ENCODE measurements at regions not wholly inside any gene's neighbourhood (a gene's known extent, or its start where the extent isn't known, plus 50 kb on each side); places are given as distances from the start of the nearest gene placed in this dataset.
A peak's percentile ranks its signal among the peaks of the same experiment; 100 is the strongest.
"Not testable (repeated sequence)": the region's sequence is repeated elsewhere in the genome, so short reads cannot be mapped to it uniquely, and the experiment has no call there.

DNA sequence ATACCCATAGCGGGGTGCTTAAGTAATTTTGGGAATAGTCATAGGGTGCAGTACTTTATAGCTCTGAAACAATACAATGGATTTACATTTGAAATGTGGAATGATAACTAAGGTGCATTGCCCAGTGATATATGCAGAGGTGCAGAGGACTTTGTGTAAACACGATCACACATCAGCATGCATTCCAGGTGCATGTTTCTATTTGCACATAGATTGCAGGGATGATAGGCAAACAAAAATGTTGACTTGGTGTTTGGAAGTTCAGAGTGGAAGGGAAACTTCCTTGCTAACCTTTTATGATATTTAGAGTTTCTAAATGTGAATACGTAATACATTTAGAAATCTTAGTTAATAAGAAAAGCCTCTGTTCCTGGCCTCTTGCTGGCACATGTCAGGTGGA lies 941.5 kb downstream of the TUBA3C start:
- DNase-seq (ENCODE audit: low read depth): not testable (repeated sequence)

DNA sequence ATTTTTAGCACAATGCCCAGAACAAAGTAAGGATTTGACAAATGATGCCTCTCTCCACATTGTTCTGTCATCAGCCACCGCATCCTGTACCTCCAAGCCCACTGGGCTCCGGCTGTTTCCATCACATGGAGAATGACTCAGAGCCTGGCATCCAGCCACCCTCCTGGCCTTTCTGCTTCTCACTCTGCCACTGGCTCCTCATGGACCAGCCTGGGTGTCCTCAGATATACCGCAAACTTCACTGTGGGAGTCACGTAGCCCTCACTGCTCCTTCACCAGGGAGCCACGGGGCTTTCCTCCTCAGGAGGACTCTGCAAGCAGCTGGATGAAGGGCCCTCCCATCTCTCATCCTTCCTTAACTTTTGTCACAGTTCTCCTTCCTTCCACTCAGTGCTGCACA lies 943.0 kb downstream of the TUBA3C start:
- not testable (repeated sequence) for DNase-seq (ENCODE audit: low read depth)

DNA sequence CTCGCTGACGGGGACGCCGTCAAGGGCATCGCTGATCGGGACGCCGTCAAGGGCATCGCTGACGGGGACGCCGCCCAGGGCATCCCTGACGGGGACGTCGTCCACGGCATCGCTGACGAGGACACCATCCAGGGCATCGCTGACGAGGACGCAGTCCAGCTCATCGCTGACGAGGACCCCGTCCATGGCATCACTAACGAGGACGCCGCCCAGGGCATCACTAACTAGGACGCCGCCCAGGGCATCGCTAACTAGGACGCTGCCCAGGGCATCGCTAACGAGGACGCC lies 945.2 kb downstream of the TUBA3C start:
- no peak for DNase-seq (ENCODE audit: low read depth)

DNA sequence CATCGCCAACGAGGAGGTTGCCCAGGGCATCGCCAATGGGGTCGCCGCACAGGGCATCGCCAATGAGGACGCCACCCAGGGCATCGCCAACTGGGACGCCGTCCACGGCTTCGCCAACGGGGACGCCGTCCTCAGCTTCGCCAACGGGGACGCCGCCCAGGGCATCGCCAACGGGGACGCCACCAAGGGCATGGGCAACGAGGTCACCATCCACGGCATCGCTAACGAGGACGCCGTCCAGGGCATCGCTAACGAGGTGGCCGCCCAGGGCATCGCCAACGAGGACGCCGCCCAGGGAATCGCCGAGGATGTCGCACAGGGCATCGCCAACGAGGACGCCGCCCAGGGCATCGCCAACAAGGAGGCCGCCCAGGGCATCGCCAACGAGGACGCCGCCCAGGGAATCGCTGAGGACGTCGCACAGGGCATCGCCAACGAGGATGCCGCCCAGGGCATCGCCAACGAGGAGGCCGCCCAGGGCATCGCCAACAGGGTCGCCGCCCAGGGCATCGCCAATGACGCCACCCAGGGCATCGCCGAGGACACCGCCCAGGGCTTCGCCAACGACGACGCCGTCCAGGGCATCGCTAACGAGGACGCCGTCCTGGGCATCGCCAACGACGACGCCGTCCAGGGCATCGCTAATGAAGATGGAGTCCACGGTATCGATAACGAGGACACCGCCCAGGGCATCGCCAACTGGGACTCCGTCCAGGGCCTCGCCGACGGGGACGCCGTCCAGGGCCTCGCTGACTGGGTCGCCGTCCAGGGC lies 945.7 kb downstream of the TUBA3C start:
- DNase-seq (ENCODE audit: low read depth): no peak

DNA sequence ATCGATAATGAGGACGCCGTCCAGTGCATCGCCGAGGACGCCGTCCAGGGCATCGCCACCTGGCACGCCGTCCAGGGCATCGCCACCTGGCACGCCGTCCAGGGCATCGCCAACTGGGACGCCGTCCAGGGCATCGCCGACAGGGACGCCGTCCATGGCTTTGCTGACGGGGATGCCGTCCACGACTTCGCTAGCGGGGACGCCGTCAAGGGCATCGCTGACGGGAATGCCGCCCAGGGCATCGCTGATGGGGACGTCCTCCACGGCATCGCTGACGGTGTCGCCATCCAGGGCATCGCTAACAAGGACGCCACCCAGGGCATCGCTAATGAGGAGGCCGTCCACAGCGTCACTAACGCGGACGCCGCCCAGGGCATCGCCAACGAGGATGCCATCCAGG lies 946.5 kb downstream of the TUBA3C start:
- no peak for DNase-seq (ENCODE audit: low read depth)

DNA sequence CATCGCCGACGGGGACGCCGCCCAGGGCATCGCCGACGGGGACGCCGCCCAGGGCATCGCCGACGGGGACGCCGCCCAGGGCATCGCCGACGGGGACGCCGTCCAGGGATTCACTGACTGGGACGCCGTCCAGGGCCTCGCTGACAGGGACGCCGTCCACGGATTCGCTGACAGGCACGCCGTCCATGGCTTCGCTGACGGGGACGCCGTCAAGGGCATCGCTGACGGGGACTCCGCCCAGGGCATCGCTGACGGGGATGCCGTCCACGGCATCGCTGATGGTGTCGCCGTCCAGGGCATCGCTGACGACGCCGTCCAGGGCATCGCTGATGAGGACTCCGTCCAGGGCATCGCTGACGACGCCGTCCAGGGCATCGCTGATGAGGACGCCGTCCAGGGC lies 947.2 kb downstream of the TUBA3C start:
- DNase-seq (ENCODE audit: low read depth): not testable (repeated sequence)

DNA sequence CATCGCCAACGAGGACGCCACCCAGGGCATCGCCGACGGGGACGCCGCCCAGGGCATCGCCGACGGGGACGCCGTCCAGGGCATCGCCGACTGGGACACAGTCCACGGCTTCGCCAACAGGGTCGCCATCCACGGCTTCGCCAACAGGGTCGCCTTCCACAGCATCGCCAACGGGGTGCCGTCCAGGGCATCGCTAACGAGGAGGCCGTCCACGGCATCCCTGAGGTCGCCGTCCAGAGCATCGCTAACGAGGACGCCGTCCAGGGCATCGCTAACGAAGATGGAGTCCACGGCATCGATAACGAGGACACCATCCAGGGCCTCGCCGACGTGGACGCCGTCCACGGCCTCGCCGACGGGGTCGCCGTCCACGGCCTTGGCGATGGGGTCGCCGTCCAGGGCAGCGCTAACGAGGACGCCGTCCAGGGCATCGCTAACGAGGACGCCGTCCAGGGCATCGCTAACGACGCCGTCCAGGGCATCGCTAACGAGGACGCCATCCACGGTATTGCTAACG lies 947.8 kb downstream of the TUBA3C start:
- no peak for DNase-seq (ENCODE audit: low read depth)

DNA sequence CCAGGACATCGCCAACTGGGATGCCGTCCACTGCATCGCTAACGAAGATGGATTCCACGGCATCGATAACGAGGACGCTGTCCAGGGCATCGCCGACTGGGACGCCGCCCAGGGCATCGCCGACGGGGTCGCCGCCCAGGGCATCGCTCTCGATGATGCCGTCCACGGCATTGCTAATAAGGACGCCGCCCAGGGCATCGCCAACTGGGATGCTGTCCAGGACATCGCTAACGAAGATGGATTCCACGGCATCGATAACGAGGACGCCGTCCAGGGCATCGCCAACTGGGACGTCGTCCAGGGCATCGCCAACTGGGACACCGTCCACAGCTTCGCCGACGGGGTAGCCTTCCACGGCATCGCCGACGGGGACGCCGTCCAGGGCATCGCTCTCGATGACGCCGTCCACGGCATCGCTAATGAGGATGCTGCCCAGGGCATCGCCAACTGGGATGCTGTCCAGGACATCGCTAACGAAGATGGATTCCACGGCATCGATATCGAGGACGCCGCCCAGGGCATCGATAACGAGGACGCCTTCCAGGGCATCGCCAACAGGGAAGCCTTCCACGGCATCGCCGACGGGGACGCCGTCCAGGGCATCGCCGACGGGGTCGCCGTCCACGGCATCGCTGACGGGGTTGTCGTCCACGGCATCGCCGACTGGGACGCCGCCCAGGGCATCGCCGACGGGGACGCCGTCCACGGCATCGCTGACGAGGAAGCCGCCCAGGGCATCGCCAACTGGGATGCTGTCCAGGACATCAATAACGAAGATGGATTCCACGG lies 948.4 kb downstream of the TUBA3C start:
- no peak for DNase-seq (ENCODE audit: low read depth)

DNA sequence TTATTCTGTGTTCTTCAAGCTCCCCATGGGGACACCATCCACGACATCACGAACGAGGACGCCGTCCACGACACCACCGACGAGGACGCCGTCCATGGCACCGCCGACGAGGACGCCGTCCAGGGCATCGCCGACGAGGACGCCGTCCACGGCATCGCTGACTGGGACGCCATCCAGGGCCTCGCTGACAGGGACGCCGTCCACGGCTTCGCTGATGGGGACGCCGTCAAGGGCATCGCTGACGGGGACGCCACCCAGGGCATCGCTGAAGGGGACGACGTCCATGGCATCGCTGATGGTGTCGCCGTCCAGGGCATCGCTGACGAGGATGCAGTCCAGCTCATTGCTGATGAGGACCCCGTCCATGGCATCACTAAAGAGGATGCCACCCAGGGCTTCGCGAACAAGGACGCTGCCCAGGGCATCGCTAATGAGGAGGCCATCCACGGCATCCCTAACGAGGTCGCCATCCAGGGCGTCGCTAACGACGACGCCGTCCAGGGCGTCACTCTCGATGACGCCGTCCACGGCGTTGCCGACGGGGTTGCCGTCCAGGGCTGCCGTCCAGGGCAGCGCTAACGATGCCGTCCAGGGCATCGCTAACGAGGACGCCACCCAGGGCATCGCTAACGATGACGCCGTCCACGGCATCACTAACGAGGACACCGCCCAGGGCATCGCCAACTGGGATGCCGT lies 949.2 kb downstream of the TUBA3C start:
- DNase-seq (ENCODE audit: low read depth): no peak

DNA sequence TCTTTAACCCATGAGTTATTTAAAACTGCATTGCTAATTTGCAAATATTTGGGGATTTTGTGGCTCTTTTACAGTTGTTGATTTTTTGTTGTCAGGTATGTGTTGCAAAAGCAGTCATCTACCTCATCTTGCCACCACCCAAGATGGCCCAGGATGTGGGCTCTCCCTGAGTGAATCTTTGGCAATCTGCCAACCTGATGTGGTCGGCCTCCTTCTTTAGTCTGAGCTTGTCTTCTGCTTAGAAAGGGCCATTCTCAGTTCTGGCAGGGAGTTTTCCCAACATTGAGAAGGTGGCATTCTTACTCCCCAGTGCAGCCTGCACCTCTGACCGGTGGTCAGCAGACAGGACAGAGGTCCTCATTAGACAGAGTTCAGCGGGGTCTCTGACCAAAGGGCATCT lies 957.2 kb downstream of the TUBA3C start:
- DNase-seq (ENCODE audit: low read depth): not testable (repeated sequence)

DNA sequence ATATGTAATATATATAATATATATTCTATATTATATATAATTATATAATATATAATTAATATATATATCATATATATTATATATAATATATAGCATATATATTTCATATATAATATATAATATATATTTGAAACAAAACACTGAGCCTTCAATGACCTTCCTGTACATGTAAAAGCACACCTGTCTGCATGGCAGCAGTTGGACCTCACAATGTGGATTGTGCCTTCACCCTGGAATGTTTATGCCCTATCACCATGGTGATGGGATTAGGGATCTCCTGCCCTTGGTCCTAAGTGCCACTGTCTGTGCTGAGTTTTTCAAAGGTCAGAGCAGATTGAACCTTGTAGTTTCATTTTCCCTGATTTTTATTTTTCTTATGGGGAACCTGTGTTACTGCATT lies 966.9 kb downstream of the TUBA3C start:
- not testable (repeated sequence) for DNase-seq (ENCODE audit: low read depth)

DNA sequence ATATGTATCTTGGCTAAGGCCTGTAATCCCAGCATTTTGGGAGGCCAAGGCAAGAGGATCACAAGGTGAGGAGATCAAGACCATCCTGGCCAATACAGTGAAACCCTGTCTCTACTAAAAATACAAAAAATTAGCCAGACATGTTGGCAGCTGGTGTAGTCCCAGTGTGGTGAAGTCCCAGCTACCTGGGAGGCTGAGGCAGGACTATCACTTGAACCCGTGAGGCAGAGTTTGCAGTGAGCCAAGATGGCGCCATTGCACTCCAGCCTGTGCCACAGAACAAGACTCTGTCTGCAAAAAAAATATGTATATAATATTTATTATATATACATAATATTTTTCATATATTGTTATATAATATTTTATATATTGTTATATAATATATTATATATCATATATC lies 968.1 kb downstream of the TUBA3C start:
- not testable (repeated sequence) for DNase-seq (ENCODE audit: low read depth)

DNA sequence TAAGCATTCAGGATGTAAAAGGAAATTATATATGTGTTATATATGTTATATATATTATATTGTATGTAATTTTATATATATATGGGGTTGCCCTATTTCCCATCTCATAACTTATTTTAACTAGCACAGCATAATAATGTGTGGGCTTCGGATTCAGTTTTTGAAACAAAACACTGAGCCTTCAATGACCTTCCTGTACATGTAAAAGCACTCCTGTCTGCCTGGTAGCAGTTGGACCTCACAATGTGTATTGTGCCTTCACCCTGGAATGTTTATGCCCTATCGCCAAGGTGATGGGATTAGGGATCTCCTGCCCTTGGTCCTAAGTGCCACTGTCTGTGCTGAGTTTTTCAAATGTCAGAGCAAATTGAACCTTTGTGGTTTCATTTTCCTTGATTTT lies 968.8 kb downstream of the TUBA3C start:
- peak; percentile 16 for DNase-seq (ENCODE audit: low read depth)

DNA sequence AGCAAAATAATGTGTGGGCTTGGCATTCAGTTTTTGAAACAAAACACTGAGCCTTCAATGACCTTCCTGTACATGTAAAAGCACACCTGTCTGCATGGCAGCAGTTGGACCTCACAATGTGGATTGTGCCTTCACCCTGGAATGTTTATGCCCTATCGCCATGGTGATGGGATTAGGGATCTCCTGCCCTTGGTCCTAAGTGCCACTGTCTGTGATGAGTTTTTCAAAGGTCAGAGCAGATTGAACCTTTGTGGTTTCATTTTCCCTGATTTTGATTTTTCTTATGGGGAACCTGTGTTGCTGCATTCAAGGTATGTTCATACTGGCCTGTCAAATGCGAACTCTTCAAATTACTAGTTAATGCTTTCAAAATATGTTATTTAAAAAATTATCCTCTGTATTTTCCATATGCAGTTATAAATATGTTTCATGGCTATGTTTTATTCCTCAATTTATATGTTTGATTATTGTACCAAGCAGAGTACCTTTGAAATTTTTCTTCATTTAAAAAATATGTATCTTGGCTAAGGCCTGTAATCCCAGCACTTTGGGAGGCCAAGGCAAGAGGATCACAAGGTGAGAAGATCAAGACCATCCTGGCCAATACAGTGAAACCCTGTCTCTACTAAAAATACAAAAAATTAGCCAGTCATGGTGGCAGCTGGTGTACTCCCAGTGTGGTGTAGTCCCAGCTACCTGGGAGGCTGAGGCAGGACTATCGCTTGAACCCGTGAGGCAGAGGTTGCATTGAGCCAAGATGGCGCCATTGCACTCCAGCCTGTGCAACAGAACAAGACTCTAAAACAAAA lies 969.7 kb downstream of the TUBA3C start:
- peak; percentile 58 for DNase-seq (ENCODE audit: low read depth)

DNA sequence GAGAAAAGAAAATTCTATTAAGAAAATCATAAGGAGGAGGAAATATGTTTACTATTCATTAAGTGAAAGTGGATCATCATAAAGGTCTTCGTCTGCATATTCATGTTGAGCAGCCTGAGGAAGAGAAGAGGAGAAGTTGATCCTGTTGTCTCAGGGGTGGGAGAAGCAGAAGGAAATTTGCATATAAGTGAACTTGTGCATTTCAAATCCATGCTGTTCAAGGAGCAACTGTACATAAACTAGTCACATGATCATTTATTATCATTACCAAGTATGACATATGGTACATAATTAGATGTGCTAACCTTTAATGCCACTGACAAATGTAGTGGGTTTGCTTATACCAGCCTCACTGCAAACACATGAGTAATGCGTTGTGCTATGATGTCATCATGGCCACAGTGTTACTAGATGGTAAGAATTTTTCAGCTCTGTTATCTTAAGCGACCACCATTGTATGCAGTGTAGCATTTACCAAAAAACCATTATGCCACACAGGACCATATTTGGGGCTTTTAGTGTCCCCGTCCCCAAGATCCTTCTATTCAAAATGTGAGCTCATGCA lies 976.9 kb downstream of the TUBA3C start:
- not testable (repeated sequence) for DNase-seq (ENCODE audit: low read depth)

DNA sequence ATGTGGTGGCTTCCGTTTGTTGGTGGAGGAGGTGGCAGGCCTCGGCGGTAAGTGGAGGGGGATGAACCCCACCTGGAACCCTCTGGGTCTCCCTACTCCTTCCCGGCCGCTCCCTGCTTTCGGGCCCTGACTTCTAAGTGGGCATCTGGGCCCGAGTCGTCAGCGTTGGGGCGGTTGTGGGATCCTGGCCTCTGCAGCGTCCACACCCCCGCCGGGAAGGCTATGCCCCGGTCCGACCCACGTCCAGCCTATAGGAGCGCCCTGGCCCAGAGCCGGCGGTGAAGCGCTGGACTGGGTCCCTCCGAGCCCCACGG lies 986.3 kb downstream of the TUBA3C start:
- not testable (repeated sequence) for DNase-seq (ENCODE audit: low read depth)

DNA sequence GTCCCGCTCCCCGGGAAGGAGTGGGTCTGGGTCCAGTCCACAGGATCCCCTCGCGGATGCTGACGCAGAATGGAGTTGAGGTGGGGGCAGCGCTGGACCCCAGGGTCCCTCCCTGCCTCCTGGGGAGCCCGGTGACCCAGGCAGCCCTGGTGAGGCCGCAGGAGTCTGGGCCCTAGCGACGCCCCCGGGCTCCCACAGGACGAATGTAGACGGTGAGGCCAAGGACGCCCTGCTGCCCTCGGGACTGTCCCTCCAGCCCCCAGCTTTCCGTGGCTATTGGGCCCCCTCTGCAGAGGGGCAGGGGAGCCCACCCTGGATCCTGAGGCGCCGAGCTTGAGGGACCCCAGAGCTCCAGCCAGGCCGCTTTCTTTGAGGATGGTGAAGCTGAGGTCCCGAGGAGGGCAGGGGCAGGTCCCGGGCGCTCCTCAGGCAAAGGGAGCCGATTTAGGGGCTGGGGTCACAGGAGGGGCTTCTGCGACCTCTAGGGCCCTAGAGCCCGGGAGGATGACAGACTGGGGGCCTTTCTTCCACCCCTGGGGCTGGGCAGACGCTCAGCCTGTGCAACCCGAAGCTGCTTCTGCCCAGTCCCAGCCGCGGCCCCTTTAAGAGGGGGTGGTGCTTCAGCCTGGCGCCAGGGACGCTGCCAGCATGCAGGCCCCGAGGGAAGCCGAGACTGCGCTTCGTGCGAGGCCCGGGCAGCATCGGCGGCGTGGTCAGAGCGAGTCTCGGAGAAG lies 986.8 kb downstream of the TUBA3C start:
- DNase-seq (ENCODE audit: low read depth): not testable (repeated sequence)

DNA sequence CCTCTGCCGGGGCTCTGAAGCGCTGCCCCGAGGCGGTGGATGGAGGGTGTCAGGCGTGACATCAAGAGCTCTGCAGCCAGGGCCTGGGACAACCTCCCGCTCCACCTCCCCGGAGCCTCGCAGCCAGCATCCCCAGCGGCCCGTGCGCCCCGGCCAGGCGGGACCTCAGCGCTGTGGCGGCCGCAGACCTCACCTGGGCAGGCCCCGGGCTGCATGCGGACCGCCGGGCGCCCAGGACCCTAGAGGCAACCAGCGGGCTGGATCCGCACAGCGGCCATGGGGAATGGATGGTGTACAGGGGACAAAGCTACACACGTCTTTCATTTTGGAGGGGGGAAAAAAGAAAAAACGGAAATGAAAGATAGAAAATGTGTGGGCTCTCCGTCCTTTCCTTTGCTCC lies 987.5 kb downstream of the TUBA3C start:
- not testable (repeated sequence) for DNase-seq (ENCODE audit: low read depth)
